Ishikawa (cell line): ENCODE measurements at regions not wholly inside any gene's neighbourhood (a gene's known extent, or its start where the extent isn't known, plus 50 kb on each side); places are given as distances from the start of the nearest gene placed in this dataset.

ENCODE experiments used
- CEBPB ChIP-seq: IDR thresholded peaks from 2 replicates; pipeline ENCODE4 v1.6.1; 2012
- CREB1 ChIP-seq: IDR thresholded peaks from 2 replicates; pipeline ENCODE4 v1.6.1; 2012; ENCODE audit warnings: low read depth
- EGR1 ChIP-seq: IDR thresholded peaks from 2 replicates; pipeline ENCODE4 v1.6.1; 2012
- EP300 ChIP-seq: IDR thresholded peaks from 2 replicates; pipeline ENCODE4 v1.6.1; 2012; ENCODE audit warnings: borderline replicate concordance
- FOXM1 ChIP-seq: IDR thresholded peaks from 2 replicates; pipeline ENCODE4 v1.6.1; 2012; ENCODE audit warnings: low read depth, borderline replicate concordance
- MAX ChIP-seq: IDR thresholded peaks from 2 replicates; pipeline ENCODE4 v1.6.1; 2012
- NFIC ChIP-seq: IDR thresholded peaks from 2 replicates; pipeline ENCODE4 v1.6.1; 2012
- RAD21 ChIP-seq: IDR thresholded peaks from 2 replicates; pipeline ENCODE4 v1.6.1; 2012; ENCODE audit warnings: low read depth
- REST ChIP-seq: IDR thresholded peaks from 2 replicates; pipeline ENCODE4 v1.6.1; 2012; ENCODE audit warnings: low read depth, mild to moderate bottlenecking
- TAF1 ChIP-seq: IDR thresholded peaks from 2 replicates; pipeline ENCODE4 v1.6.1; 2012; ENCODE audit warnings: low read depth, mild to moderate bottlenecking
- TCF12 ChIP-seq: IDR thresholded peaks from 2 replicates; pipeline ENCODE4 v1.6.1; 2012; ENCODE audit warnings: low read depth
- TEAD4 ChIP-seq: IDR thresholded peaks from 2 replicates; pipeline ENCODE4 v1.6.1; 2012
- USF1 ChIP-seq: IDR thresholded peaks from 2 replicates; pipeline ENCODE4 v1.6.1; 2012
- YY1 ChIP-seq: IDR thresholded peaks from 2 replicates; pipeline ENCODE4 v1.6.1; 2012; ENCODE audit warnings: low read depth
- ZBTB7A ChIP-seq: IDR thresholded peaks from 2 replicates; pipeline ENCODE4 v1.6.1; 2012; ENCODE audit warnings: low read depth

- TF ChIP-seq FOXM1 (no peak), USF1 (no peak), RAD21 (no peak), TCF12 (no peak), TEAD4 (no peak), REST (no peak), CREB1 (no peak), EGR1 (no peak), MAX (no peak), NFIC (no peak), TAF1 (no peak), CEBPB (no peak), YY1 (no peak)
Measured at GRCh38 chr13:76307142-76307541, 579.1 kb downstream of the KCTD12 start.

GRCh38 chr13:76300688-76301087 lies 585.5 kb downstream of the KCTD12 start:
- no peak for TF ChIP-seq TAF1
- TF ChIP-seq NFIC: no peak
- no peak for TF ChIP-seq RAD21
- no peak for TF ChIP-seq USF1
- TF ChIP-seq EGR1: no peak
- TF ChIP-seq ZBTB7A: no peak

- TF ChIP-seq NFIC (no peak), EGR1 (no peak), YY1 (no peak), ZBTB7A (no peak), TCF12 (no peak), CEBPB (no peak), USF1 (no peak), FOXM1 (no peak), MAX (no peak), TEAD4 (no peak), RAD21 (no peak), TAF1 (no peak), EP300 (no peak)
Measured at GRCh38 chr13:76297331-76297730, 588.9 kb downstream of the KCTD12 start.

GRCh38 chr13:76296751-76297150 lies 589.5 kb downstream of the KCTD12 start:
- no peak for TF ChIP-seq YY1
- TF ChIP-seq EP300: no peak
- no peak for TF ChIP-seq CREB1
- TF ChIP-seq FOXM1: no peak
- no peak for TF ChIP-seq TAF1
- TF ChIP-seq NFIC: no peak
- TF ChIP-seq RAD21: no peak
- TF ChIP-seq MAX: no peak
- no peak for TF ChIP-seq USF1
- TF ChIP-seq TEAD4: no peak
- no peak for TF ChIP-seq ZBTB7A
- no peak for TF ChIP-seq EGR1
- TF ChIP-seq REST: no peak
- no peak for TF ChIP-seq CEBPB
- TF ChIP-seq TCF12: no peak

- TF ChIP-seq NFIC (no peak), YY1 (no peak), TCF12 (no peak), REST (no peak), MAX (no peak), TEAD4 (no peak), ZBTB7A (no peak), FOXM1 (no peak), CREB1 (no peak), EP300 (no peak), USF1 (no peak)
Measured at GRCh38 chr13:76293751-76294150, 592.5 kb downstream of the KCTD12 start.
